IgD-negative memory B cell (primary cell): ENCODE measurements at regions not wholly inside any gene's neighbourhood (a gene's known extent, or its start where the extent isn't known, plus 50 kb on each side); places are given as distances from the start of the nearest gene placed in this dataset.

ENCODE experiments used
- H3K27ac Mint-ChIP-seq, 3 donors: one replicate each; pipeline ENCODE4 v1.8.0; 2020 to 2022; ENCODE audit warnings: mild to moderate bottlenecking in 3 of 3, mixed read lengths in 3 of 3, moderate library complexity in 1 of 3
- H3K27me3 Mint-ChIP-seq: one replicate; pipeline ENCODE4 v1.8.0; 2021; ENCODE audit warnings: mixed read lengths
- H3K36me3 Mint-ChIP-seq: one replicate; pipeline ENCODE4 v1.8.0; 2020; ENCODE audit warnings: mild to moderate bottlenecking, mixed read lengths
- H3K4me1 Mint-ChIP-seq, 3 donors: one replicate each; pipeline ENCODE4 v1.8.0; 2020 to 2022; ENCODE audit warnings: mixed read lengths in 3 of 3, mild to moderate bottlenecking in 1 of 3
- H3K4me3 Mint-ChIP-seq, 4 donors: one replicate each; pipeline ENCODE4 v1.8.0; 2020 to 2022; ENCODE audit warnings: mild to moderate bottlenecking in 4 of 4, mixed read lengths in 4 of 4, moderate library complexity in 3 of 4
- H3K9me3 Mint-ChIP-seq, 3 donors: one replicate each; pipeline ENCODE4 v1.8.0; 2020 to 2021; ENCODE audit warnings: mixed read lengths in 3 of 3, mild to moderate bottlenecking in 1 of 3

DNA sequence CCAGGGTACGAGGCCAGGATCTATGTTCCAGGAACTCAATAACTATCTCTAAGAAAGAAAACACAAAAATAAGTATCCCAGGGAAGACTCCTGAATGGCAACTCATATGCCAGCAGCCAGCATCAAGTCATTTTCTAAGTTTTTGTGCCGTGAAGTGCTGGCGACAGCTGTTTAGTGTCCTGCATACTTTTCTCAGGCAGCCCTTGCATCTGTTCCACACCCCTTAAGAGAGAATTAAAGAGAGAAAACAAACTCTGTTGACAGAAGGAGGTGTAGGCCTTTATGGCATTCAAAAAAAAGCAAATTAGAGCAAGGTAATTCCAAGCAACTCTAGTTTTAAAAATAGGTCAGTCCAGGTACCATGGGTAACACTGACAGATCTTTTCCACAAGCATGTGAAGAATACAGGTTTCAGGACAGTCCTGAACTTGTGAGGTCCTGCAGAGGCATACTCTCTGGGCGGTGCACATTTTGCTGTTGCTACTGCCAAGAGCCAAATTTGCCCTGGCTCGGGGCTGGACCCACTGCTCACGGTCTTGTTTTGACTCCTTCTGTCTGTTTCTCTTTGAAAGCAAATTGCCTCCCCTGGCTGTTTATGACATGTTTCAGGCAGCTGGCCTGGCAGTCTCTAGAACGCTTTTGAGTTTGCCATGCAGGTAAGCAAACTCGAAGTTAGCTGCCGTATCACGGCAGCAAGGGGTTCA is 252.1 kb upstream of the ADAMTS9 start:
- Mint-ChIP-seq H3K27ac (no peak overlapping the region), H3K4me1 (no peaks in the 10 kb centered on the region), H3K36me3 (no peaks in the 10 kb centered on the region), H3K4me3 (no peak overlapping the region), H3K27me3 (no peaks in the 10 kb centered on the region), H3K9me3 (peaks cover 0 to 9% (median 0%) of the 10 kb centered on the region in 3 donors)

- Mint-ChIP-seq H3K4me3 (peak overlapping the region in 1 of 4 donors; percentile 28), H3K27me3 (no peaks in the 10 kb centered on the region), H3K9me3 (peaks cover 0 to 9% (median 0%) of the 10 kb centered on the region in 3 donors), H3K27ac (no peak overlapping the region), H3K36me3 (no peaks in the 10 kb centered on the region), H3K4me1 (no peaks in the 10 kb centered on the region)
Observed at GRCh38 chr3:64939309-64939708, 251.5 kb upstream of the ADAMTS9 start.

- no peaks in the 10 kb centered on the region for H3K27me3 Mint-ChIP-seq
- no peak overlapping the region for H3K27ac Mint-ChIP-seq
- no peaks in the 10 kb centered on the region for H3K4me1 Mint-ChIP-seq
- H3K9me3 Mint-ChIP-seq = peaks cover 3 to 15% (median 5%) of the 10 kb centered on the region in 3 donors
- H3K36me3 Mint-ChIP-seq = no peaks in the 10 kb centered on the region
- H3K4me3 Mint-ChIP-seq = no peak overlapping the region
Observed at GRCh38 chr3:64936556-64936955, 248.8 kb upstream of the ADAMTS9 start.

DNA sequence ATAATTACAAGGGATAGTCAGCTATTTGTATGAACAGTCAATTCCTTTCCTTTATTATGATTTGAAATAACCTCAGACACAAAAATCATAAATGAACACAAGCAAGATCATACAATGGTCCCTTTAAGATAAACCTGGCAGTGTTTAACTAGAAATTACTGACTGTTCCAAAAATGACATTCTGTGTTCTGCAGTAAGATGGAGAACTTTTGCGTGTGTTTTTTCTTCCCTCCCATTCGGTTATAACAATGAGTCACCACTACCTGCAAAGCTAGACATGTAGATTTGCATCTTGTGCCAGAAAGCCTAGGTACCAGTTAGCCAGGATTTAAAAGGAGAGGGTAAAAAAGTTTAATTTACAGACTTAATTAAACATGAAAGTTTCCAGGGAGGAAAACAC is 248.2 kb upstream of the ADAMTS9 start:
- Mint-ChIP-seq H3K9me3 (peaks cover 3 to 10% (median 5%) of the 10 kb centered on the region in 3 donors), H3K27me3 (no peaks in the 10 kb centered on the region), H3K36me3 (no peaks in the 10 kb centered on the region), H3K4me3 (no peak overlapping the region), H3K27ac (no peak overlapping the region), H3K4me1 (no peaks in the 10 kb centered on the region)

DNA sequence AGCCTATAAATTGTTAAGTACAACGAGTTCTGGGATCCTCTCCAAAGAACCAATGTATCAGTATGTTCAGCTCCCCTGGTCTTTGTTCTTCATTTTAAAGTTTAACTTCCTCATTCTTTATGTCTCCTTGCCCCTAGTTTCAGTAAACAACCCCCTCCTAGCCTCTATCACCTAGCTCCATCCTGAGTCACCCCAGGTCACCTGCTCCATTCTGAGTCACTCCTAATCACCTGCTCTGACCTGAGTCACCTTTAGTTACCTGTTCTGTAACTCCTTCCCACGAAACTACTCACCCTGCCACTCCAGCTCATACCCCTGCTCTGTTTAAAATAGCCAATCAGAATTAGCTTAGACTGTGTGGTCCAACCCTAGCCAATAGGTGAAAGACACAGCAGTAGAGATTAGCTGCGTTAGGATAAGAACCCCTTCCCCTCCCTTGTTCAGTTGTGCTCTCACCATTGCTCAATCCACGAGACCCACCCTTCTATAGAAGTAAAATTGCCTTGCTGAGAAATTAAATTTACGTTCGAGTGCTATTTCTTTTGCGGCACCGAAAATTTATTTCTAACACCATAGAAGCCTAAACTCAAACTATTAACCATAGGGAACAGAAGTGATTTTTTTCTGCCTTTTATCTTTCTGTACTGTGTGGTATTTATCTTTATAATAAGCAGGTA is 245.0 kb upstream of the ADAMTS9 start:
- Mint-ChIP-seq H3K4me3 (peak overlapping the region in 1 of 4 donors; percentile 5), H3K36me3 (no peaks in the 10 kb centered on the region), H3K27me3 (no peaks in the 10 kb centered on the region), H3K4me1 (no peaks in the 10 kb centered on the region), H3K27ac (no peak overlapping the region), H3K9me3 (peaks cover 4 to 6% (median 5%) of the 10 kb centered on the region in 3 donors)

GRCh38 chr3:64932016-64932518 is 244.3 kb upstream of the ADAMTS9 start:
- Mint-ChIP-seq H3K4me3 (no peak overlapping the region), H3K36me3 (no peaks in the 10 kb centered on the region), H3K27me3 (no peaks in the 10 kb centered on the region), H3K4me1 (no peaks in the 10 kb centered on the region), H3K9me3 (peaks cover 4 to 6% (median 5%) of the 10 kb centered on the region in 3 donors), H3K27ac (no peak overlapping the region)

- Mint-ChIP-seq H3K4me1 (no peaks in the 10 kb centered on the region), H3K27me3 (no peaks in the 10 kb centered on the region), H3K36me3 (no peaks in the 10 kb centered on the region), H3K4me3 (peak overlapping the region in 1 of 4 donors; percentile 3), H3K27ac (no peak overlapping the region), H3K9me3 (peaks cover 4 to 8% (median 5%) of the 10 kb centered on the region in 3 donors)
Observed at GRCh38 chr3:64930891-64931290, 243.1 kb upstream of the ADAMTS9 start.

DNA sequence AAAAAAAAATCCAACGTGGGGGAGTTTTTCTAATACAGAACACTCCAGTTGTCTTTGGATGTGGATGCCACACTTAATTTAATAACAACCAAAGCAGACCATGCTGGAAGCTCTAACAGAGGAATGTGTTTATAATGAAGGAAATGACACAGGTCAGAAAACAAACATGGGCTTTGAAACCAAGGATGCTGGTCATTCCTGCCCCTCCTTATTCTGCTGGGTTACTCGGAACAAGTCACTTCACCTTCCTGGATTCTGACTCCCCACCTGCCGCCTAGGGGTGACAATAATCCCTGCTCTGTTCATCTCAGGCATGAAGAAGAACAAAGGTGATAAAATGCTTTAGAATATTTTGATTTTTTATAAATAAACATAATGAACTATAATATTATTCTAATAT is 240.9 kb upstream of the ADAMTS9 start:
- Mint-ChIP-seq H3K9me3 (peaks cover 5 to 8% (median 7%) of the 10 kb centered on the region in 3 donors), H3K36me3 (no peaks in the 10 kb centered on the region), H3K4me3 (no peak overlapping the region), H3K4me1 (no peaks in the 10 kb centered on the region), H3K27me3 (no peaks in the 10 kb centered on the region), H3K27ac (no peak overlapping the region)

DNA sequence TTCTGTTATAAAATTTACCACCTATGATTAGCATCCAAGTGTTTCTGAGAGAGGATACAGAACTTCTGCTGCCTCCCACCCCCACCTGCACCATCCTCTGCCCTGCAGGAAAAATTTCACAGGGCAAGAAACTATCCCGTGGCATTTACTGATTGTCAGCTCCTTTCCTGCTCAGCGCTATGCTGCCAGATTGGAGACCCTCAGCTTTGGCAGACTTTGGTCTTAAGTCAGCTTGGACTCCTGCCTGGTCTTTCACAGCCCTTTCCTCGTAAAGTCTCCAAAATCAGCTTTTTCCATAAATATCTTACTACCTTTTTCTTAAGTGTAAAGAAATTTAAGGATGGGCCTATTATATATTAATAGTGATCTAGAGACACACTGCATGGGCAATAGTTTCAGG is 239.9 kb upstream of the ADAMTS9 start:
- no peaks in the 10 kb centered on the region for H3K27me3 Mint-ChIP-seq
- no peak overlapping the region for H3K4me3 Mint-ChIP-seq
- no peaks in the 10 kb centered on the region for H3K36me3 Mint-ChIP-seq
- H3K4me1 Mint-ChIP-seq = no peaks in the 10 kb centered on the region
- H3K9me3 Mint-ChIP-seq = peaks cover 1 to 5% (median 5%) of the 10 kb centered on the region in 3 donors
- no peak overlapping the region for H3K27ac Mint-ChIP-seq

GRCh38 chr3:64925575-64925974 is 237.8 kb upstream of the ADAMTS9 start:
- H3K4me3 Mint-ChIP-seq = no peak overlapping the region
- H3K27ac Mint-ChIP-seq = no peak overlapping the region
- H3K9me3 Mint-ChIP-seq = peaks cover 0 to 5% (median 3%) of the 10 kb centered on the region in 3 donors
- H3K27me3 Mint-ChIP-seq = no peaks in the 10 kb centered on the region
- no peaks in the 10 kb centered on the region for H3K4me1 Mint-ChIP-seq
- H3K36me3 Mint-ChIP-seq = no peaks in the 10 kb centered on the region

GRCh38 chr3:64924961-64925360 is 237.2 kb upstream of the ADAMTS9 start:
- Mint-ChIP-seq H3K9me3 (peaks cover 0 to 5% (median 3%) of the 10 kb centered on the region in 3 donors), H3K27me3 (no peaks in the 10 kb centered on the region), H3K27ac (no peak overlapping the region), H3K4me3 (no peak overlapping the region), H3K4me1 (no peaks in the 10 kb centered on the region), H3K36me3 (no peaks in the 10 kb centered on the region)

- Mint-ChIP-seq H3K9me3 (peaks cover 0 to 6% (median 3%) of the 10 kb centered on the region in 3 donors), H3K4me1 (no peaks in the 10 kb centered on the region), H3K27ac (no peak overlapping the region), H3K27me3 (no peaks in the 10 kb centered on the region), H3K4me3 (no peak overlapping the region), H3K36me3 (no peaks in the 10 kb centered on the region)
Observed at GRCh38 chr3:64922213-64922612, 234.4 kb upstream of the ADAMTS9 start.

GRCh38 chr3:64921281-64922065 is 233.7 kb upstream of the ADAMTS9 start:
- Mint-ChIP-seq H3K4me3 (no peak overlapping the region), H3K36me3 (no peaks in the 10 kb centered on the region), H3K27me3 (no peaks in the 10 kb centered on the region), H3K9me3 (peaks cover 0 to 4% (median 3%) of the 10 kb centered on the region in 3 donors), H3K4me1 (no peaks in the 10 kb centered on the region), H3K27ac (no peak overlapping the region)

GRCh38 chr3:64919934-64920333 is 232.1 kb upstream of the ADAMTS9 start:
- no peaks in the 10 kb centered on the region for H3K36me3 Mint-ChIP-seq
- no peak overlapping the region for H3K27ac Mint-ChIP-seq
- H3K4me3 Mint-ChIP-seq = no peak overlapping the region
- H3K27me3 Mint-ChIP-seq = no peaks in the 10 kb centered on the region
- H3K4me1 Mint-ChIP-seq = no peaks in the 10 kb centered on the region
- peaks cover 0 to 3% (median 2%) of the 10 kb centered on the region in 3 donors for H3K9me3 Mint-ChIP-seq

DNA sequence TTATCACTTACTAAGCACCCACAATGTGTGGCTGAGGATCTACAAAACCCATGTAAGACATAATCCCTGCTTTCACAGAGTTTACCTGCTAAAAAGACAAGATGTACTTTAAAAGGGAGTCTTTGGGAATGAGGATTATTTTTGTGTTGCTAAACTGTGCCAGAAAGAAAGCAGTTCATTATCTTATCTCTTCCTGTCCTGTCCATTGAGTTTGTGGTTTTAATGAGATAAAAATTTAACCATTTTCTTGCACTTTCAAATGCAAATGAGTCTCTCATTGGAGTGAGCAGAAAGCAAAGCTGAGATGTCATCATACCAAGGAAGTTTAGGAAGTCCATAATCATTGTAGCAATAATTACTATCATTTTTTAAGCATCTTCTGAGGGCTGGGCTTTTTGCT is 231.2 kb upstream of the ADAMTS9 start:
- H3K27ac Mint-ChIP-seq = no peak overlapping the region

More for the DNA sequence above, 231.2 kb upstream of the ADAMTS9 start:
- Mint-ChIP-seq H3K9me3 (peaks cover 0 to 3% (median 0%) of the 10 kb centered on the region in 3 donors), H3K27me3 (no peaks in the 10 kb centered on the region), H3K4me1 (no peaks in the 10 kb centered on the region), H3K4me3 (no peak overlapping the region), H3K36me3 (no peaks in the 10 kb centered on the region)
